COLO668 (cell line): ENCODE measurements at regions not wholly inside any gene's neighbourhood (a gene's known extent, or its start where the extent isn't known, plus 50 kb on each side); places are given as distances from the start of the nearest gene placed in this dataset.
"Not testable (repeated sequence)": the region's sequence is repeated elsewhere in the genome, so short reads cannot be mapped to it uniquely, and the experiment has no call there.

ENCODE experiments used
- DNase-seq: peaks from one replicate; lab custom pipeline; 2025; ENCODE audit not compliant: unreplicated experiment; lab: John Stamatoyannopoulos, UW

GRCh38 chr18:1530650-1531049 is 626.0 kb downstream of the ADCYAP1 start:
- no peak for DNase-seq

- DNase-seq = no peak
Measured at GRCh38 chr18:1539276-1539675, 634.6 kb downstream of the ADCYAP1 start.

GRCh38 chr18:1541478-1541877 is 636.8 kb downstream of the ADCYAP1 start:
- no peak for DNase-seq

- DNase-seq = no peak
Measured at GRCh38 chr18:1542230-1542774, 637.6 kb downstream of the ADCYAP1 start.

- no peak for DNase-seq
Measured at GRCh38 chr18:1544016-1544415, 639.3 kb downstream of the ADCYAP1 start.

- DNase-seq = not testable (repeated sequence)
Measured at GRCh38 chr18:1557711-1558110, 653.0 kb downstream of the ADCYAP1 start.

- no peak for DNase-seq
Measured at GRCh38 chr18:1559563-1559962, 654.9 kb downstream of the ADCYAP1 start.

GRCh38 chr18:1564793-1565192 is 660.1 kb downstream of the ADCYAP1 start:
- no peak for DNase-seq

GRCh38 chr18:1571206-1571605 is 666.5 kb downstream of the ADCYAP1 start:
- no peak for DNase-seq

GRCh38 chr18:1573732-1574131 is 669.1 kb downstream of the ADCYAP1 start:
- DNase-seq = no peak

- DNase-seq = no peak
Measured at GRCh38 chr18:1575084-1575483, 670.4 kb downstream of the ADCYAP1 start.

- DNase-seq = no peak
Measured at GRCh38 chr18:1578505-1578904, 673.8 kb downstream of the ADCYAP1 start.

- no peak for DNase-seq
Measured at GRCh38 chr18:1581581-1581980, 676.9 kb downstream of the ADCYAP1 start.

GRCh38 chr18:1585881-1586488 is 681.3 kb downstream of the ADCYAP1 start:
- no peak for DNase-seq

- no peak for DNase-seq
Measured at GRCh38 chr18:1593091-1593490, 688.4 kb downstream of the ADCYAP1 start.

GRCh38 chr18:1595195-1595594 is 690.5 kb downstream of the ADCYAP1 start:
- DNase-seq = no peak

GRCh38 chr18:1599196-1599595 is 694.5 kb downstream of the ADCYAP1 start:
- DNase-seq = no peak

GRCh38 chr18:1604751-1605150 is 700.1 kb downstream of the ADCYAP1 start:
- DNase-seq = no peak

- DNase-seq = no peak
Measured at GRCh38 chr18:1618364-1618763, 713.7 kb downstream of the ADCYAP1 start.

GRCh38 chr18:1619507-1619906 is 714.8 kb downstream of the ADCYAP1 start:
- DNase-seq = no peak

GRCh38 chr18:1624612-1625011 is 719.9 kb downstream of the ADCYAP1 start:
- DNase-seq = no peak

GRCh38 chr18:1627494-1627893 is 722.8 kb downstream of the ADCYAP1 start:
- DNase-seq = no peak

GRCh38 chr18:1648712-1649111 is 744.0 kb downstream of the ADCYAP1 start:
- no peak for DNase-seq
